ENCODE measurements at regions not wholly inside any gene's neighbourhood (a gene's known extent, or its start where the extent isn't known, plus 50 kb on each side); places are given as distances from the start of the nearest gene placed in this dataset.

DNA sequence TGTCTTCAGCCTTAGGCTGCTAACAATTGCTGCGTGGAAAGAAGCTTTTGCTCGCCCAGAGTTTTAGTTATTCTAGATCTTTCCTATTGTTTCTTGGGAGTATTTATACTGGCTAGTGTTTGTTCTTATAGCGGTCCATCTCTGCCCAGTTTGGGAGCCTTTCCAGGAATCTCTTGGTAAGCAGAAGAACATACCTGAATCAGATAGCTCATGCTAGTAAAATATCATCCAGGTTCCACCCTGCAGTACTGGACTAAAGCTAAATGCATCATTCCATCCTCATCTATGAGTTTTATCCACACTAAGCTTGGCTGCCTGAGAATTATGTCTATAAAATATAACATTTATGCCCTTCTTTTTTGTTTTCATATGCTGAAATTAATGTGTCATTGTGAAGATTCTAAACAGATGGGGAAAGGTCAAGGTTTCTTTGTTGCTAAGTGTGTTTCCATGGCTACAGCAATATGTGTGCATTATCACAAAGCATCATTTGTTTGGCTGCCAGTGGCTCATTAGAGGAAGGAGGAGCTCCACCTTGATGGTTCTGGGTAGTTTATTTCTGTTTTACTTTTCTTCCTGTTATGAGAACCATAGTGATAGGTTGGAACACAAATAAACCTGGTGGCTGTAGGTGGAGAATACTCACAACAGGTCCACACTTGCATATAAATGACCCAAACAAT lies 182.8 kb downstream of the PIK3C3 start:
- Histone ChIP-seq H3K27ac (no peak overlapping the region), H3K4me1 (no peaks in the 10 kb centered on the region), H3K27me3 (no peaks in the 10 kb centered on the region), H3K9ac (ENCODE audit: low read depth in 2 of 2, low read length in 2 of 2) (no peak overlapping the region), H3K36me3 (no peaks in the 10 kb centered on the region), H3K9me3 (no peaks in the 10 kb centered on the region), H3K4me3 (no peak overlapping the region)
- no peak for TF ChIP-seq CTCF (IDR thresholded peaks at IDR 0.05)
- intact Hi-C loops (cut with DNase I) = no loop called here
- no peak for DNase-seq

GRCh38 chr18:42141439-42141838 lies 186.4 kb downstream of the PIK3C3 start:
- intact Hi-C loops (cut with DNase I) = no loop called here
- TF ChIP-seq CTCF (IDR thresholded peaks at IDR 0.05) = no peak
- no peaks in the 10 kb centered on the region for H3K4me1 ChIP-seq
- no peak for DNase-seq
- no peaks in the 10 kb centered on the region for H3K27me3 ChIP-seq
- H3K9ac ChIP-seq (ENCODE audit: low read depth in 2 of 2, low read length in 2 of 2) = no peak overlapping the region
- no peaks in the 10 kb centered on the region for H3K36me3 ChIP-seq
- H3K27ac ChIP-seq = no peak overlapping the region
- H3K9me3 ChIP-seq = no peaks in the 10 kb centered on the region
- H3K4me3 ChIP-seq = no peak overlapping the region

- DNase-seq = no peak
- TF ChIP-seq CTCF (IDR thresholded peaks at IDR 0.05) = no peak
- Histone ChIP-seq H3K27me3 (no peaks in the 10 kb centered on the region), H3K36me3 (no peaks in the 10 kb centered on the region), H3K4me3 (no peak overlapping the region), H3K9ac (ENCODE audit: low read depth in 2 of 2, low read length in 2 of 2) (no peak overlapping the region), H3K27ac (no peak overlapping the region), H3K4me1 (no peaks in the 10 kb centered on the region), H3K9me3 (no peaks in the 10 kb centered on the region)
- intact Hi-C loops (cut with DNase I) = no loop called here
These were observed 200.0 kb downstream of the PIK3C3 start for GRCh38 chr18:42155024-42155423.

DNA sequence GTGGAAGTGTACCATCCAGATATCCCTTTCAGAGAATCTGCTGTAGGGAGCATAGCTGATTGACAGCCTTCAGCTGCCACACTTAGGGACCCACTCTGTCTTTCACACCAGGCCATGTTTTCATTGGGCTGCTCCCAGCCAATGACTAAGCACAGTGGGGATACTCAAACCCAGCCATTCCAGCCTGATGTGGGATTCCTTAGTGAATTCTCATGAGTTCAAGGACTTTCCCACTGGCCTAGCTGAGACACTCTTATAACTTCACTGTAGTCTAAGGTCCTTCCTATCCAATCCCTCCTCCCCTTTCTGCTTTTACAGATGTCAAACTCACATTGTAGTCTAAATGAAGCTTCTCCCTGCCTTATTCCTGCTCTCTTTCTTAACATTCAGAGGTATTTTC lies 201.2 kb downstream of the PIK3C3 start:
- Histone ChIP-seq H3K27ac (no peak overlapping the region), H3K4me3 (no peak overlapping the region)

DNA sequence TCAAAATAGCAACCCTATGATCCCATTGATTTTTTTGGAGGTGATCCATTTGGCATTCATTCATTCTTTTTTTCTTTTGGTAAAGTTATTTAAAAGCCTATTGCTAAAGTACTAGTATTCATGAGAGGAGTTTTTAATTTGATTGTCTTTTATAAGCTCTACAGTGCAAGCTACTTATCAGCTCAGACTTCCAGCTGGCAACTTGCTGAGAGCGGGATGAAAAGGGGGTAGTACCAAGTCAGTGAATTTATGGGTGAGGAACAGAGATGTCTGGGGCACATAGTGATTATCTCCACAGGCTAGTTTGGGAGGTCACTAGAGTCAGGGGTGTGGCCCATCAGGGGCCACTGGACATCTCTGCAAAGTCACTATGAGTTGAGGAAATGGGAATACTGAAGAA lies 202.4 kb downstream of the PIK3C3 start:
- no peak overlapping the region for H3K27ac ChIP-seq
- no peaks in the 10 kb centered on the region for H3K9me3 ChIP-seq
- H3K36me3 ChIP-seq = no peaks in the 10 kb centered on the region
- H3K4me1 ChIP-seq = no peaks in the 10 kb centered on the region
- no peak for DNase-seq
- TF ChIP-seq CTCF (IDR thresholded peaks at IDR 0.05) = no peak
- H3K4me3 ChIP-seq = no peak overlapping the region
- no peak overlapping the region for H3K9ac ChIP-seq (ENCODE audit: low read depth in 2 of 2, low read length in 2 of 2)
- intact Hi-C loops (cut with DNase I) = no loop called here
- no peaks in the 10 kb centered on the region for H3K27me3 ChIP-seq

More for the DNA sequence above, 201.2 kb downstream of the PIK3C3 start:
- DNase-seq = no peak
- no peak for TF ChIP-seq CTCF (IDR thresholded peaks at IDR 0.05)
- H3K9me3 ChIP-seq = no peaks in the 10 kb centered on the region
- no peaks in the 10 kb centered on the region for H3K4me1 ChIP-seq
- no peaks in the 10 kb centered on the region for H3K27me3 ChIP-seq
- no peak overlapping the region for H3K9ac ChIP-seq (ENCODE audit: low read depth in 2 of 2, low read length in 2 of 2)
- H3K36me3 ChIP-seq = no peaks in the 10 kb centered on the region
- intact Hi-C loops (cut with DNase I) = no loop called here
